GM18861 (cell line): ENCODE measurements at regions not wholly inside any gene's neighbourhood (a gene's known extent, or its start where the extent isn't known, plus 50 kb on each side); places are given as distances from the start of the nearest gene placed in this dataset.

Experiments used
- ATAC-seq: cut with Tn5 transposase; IDR thresholded peaks from one replicate; pipeline ENCODE4 v1.9.1; 2021; ENCODE audit not compliant: unreplicated experiment

DNA sequence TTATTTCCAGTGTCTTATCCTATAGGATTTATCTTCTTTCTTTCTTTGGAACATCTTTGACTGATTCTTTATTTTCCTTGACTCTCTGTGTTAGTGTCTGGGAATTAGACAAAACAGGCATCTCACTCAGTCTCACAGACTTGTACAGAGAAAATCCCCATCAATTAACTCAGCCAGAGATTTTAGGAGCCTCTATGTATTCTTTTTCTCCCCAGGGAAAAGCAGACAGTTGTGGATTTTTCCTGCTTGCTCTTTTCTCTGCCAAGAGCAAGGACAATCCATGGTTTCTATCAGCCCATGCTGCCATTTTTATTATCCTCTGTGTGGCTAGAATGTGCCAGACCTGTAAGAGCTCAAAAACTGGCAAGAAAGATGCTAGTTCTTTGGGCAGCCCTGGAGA lies 595.1 kb downstream of the SNAPC1 start:
- ATAC-seq = no peak

DNA sequence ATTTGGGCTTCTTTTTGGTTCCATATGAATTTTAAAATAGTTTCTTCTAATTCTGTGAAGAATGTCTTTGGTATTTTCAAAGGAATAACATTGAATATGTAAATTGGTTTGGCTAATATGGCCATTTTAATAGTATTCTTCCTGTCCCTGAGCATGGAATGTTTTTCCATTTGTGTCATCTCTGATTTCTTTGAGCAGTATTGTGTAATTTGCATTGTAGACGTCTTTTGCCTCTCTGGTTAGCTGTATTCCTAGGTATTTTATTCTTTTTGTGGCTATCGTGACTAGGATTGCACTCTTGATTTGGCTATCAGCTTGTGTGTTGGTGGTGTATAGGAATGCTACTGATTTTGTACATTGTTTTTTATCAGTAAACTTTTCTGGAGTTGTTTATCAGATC lies 601.9 kb downstream of the SNAPC1 start:
- ATAC-seq = no peak

DNA sequence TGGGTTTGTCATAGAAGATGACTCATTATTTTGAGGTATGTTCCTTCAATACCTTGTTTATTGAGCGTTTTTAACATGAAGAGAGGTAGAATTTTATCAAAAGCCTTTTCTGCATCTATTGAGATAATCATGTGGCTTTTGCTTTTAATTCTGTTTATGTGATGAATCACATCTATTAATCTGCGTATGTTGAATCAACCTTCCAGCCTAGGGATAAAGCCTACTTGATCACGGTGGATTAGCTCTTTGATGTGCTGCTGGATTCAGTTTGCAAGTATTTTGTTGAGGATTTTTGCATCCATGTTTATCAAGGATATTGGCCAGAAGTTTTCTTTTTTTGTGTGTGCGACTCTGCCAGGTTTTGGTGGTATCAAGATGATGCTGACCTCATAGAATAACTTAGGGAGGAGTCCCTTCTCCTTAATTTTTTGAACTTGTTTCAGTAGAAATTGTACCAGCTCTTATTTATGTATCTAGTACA lies 602.6 kb downstream of the SNAPC1 start:
- no peak for ATAC-seq

DNA sequence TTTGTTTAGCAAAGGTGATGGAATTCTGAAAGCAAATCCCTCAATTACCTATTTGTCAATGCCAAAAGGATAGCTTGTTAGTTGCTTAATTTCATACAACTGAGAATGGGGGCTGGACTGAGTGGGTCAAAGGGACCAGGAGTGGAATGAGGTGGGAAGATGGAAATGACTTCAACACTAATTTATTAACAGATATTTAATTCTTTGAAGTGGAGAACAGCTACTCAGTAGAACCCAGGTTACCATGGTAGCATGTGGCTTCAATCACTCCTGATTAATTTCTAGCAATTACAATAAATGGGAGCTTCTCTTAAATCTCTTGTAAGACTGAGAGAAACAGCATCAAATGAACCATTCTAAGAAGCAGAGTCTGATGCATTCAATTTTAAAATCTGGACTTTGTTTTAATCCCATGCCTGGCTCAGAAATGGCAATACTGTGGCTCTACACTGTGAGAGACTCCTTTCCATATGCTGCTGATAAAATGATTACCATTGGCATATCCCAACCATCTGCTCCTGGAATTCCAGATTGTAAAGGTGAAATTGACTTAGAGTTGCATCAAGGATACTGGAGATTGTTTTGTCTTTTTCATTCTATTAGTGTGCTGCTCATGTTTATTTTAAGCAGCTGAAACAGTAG lies 607.8 kb downstream of the SNAPC1 start:
- ATAC-seq = no peak

DNA sequence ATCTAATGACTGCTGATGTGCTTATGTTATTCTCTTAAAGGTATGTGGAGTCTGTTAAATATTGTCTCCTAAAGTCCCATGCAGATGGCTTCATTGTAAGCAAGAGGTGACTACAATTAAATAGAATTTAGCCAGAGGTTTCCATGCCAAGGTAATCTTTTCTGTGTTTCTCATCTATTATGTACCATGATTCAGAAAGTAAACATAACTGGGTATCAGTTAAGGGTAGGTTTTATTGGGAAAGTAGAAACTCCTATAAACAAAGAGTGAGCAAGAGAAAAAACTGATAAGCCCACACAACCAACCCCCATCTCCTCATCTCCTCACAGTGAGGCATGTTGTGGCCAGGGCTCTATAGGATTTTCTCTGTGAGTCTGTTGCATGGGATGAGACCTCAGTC lies 611.7 kb downstream of the SNAPC1 start:
- ATAC-seq = no peak

DNA sequence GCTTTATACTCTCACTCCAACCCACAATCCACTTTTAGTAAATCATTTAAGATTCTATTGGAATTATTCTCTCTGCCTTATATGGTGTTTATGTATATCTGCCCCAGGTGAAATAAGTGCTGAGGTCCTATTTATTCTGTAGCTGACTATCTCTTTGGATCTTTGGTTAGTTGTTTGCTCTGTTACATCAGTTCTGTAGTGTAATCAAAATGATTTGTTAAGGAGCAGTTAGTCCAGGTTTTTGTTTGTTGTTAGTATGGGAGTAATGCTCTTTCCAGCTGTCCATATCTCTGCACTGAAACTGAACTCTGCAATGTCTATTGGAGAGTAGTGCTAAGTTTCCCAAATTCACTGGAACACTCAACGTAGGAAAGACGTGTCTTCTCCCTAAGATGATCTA lies 615.8 kb downstream of the SNAPC1 start:
- no peak for ATAC-seq

DNA sequence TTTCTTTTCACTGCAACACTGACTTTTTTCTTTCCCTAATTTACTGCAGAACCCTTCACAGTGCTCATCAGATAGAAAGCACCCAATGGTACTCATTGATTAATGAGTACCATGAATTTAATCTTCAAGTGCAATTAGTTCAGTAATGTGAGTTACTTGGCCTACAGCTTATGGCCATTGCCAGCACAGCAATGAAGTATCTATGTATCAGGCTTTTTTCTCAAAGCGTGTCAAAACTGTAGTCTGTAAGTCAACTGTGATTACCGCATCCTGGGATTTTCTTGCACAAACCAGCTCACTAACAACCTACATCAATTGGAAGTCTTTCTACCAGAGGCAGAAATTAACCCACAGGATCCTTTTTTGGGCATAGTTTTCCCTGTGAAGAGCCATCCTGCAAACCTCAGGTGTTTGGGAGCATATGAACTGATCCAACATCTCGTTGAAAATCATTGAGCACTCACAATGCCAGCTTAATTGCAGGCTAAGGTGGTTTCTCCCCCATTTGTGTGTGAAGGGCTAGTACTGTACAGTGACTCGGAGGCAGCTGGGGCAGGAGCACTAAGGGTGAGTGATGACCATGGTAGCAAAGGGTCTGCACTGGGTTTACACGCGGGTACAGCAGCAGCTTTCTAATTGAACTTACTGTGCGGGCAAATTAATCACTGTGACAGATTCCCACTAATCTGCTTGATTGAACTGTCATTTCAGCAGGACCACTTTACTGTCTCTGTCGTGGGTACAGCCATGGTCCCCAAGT lies 619.3 kb downstream of the SNAPC1 start:
- ATAC-seq = no peak

DNA sequence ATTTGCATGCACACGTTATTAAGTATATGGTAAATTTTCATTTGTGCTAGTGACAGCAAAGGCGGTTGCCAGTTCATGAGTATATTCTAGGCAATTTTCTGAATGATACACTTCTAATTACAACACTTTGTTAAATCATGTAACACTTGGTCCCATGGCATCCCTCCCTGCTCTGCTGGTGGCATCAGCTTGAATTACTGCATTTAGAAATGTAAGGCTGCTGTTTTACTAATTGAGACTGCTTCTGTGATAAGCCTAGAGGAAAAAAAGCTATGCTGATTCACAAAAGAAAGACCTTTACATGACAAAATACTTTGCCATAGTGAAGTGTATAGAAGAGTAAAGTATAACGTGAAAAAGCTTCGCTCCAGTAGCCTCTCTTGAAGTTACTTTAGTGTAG lies 636.1 kb downstream of the KCNH5 start:
- ATAC-seq = no peak

DNA sequence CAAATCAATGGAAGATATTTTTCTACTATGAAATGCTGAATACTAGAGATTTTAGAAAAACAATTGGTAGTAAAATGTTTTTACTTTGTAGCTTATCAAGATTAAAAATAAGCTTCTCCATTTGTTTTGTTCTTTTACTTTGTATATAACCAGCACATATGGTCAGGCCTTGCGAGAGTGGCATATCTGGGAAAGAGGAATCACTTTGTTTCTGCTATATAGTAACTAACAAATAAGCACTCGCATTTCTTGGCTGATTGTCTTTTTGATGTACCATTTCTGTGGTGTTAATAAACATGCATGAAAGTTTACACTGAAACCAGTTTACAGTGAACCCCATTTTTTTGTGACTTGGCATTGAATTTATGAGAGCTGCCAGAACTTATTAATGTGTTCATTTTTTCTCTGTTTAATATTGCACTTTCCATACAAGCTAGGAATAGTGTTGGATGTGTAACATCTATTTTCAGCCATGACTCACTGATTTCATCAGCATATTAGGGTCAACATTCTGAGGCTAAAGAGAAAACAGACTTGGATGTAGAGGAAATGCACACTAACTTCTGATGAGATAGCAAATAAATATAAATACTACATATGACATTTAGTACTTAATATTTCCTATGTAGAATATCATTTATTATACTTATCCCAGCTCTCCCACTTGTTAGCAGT lies 635.5 kb downstream of the KCNH5 start:
- no peak for ATAC-seq

DNA sequence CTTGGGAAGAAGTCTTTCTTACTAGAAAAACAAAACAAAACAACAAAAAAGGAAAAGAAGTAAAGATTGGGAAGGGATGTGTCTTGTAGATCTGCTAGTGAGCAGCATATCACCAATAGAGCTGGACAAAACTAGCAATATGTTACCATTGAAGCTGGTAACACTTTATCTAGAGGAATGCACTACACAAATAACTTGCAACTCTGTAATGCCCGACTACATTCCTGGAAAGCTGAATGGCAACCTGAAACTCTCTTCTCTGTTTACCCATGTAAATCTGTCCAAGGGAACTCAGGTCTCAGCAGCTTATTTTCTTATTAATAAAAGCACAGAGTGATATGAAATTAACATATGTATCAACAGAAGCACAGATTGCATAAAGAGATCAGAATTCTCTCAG lies 624.4 kb downstream of the KCNH5 start:
- no peak for ATAC-seq

DNA sequence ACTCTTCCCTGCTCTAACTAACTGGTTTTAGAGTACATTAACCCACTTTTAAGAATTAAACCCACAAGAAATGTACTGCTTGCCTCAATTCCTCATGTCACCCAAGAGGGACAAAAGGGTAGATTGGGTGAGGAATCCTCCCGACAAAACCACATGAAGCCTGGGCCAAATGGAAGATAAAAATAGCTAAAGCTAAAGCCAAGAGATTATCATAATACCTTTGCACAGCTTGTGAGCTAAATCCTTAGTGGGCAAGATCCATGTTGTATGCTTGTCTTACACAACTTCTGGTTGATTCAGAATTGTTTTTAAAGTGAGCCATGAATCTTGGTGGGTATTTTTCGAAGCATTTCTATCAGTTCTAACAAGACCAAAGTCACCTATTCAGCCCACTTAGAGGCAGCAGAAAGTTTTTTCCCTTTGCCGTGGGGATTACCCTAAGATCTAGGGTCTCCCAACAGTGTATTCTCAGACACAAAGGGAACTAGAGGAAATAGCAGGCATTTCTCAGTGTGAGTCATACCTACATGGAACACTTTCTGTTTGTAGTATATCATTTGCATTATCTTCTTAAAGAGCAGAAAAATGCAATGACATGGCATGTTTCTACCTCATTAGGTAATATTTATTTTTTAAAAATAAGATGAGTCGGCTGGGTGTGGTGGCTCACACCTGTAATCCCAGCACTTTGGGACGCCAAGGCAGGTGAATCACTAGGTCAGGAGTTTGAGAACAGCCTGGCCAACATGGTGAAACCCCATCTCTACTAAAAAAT lies 616.6 kb downstream of the KCNH5 start:
- no peak for ATAC-seq

DNA sequence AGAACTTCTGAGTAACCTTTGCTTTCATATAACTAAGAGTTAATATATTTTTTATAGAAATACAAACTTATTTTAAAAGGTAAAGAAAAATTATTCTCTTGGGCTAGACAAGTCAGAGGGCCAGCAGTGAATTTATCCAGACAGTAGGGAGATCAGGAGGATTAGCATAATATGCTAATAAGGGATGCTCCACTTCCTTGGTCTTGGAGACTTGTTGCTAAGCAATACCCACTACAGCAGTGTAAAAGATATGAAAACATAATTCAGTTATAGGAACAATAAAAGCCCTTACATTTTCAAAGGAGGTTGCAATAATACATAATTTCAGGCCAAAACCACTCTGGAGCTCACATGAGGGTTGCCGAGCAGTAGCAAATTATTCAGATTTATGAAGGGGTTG lies 615.6 kb downstream of the KCNH5 start:
- ATAC-seq = no peak

DNA sequence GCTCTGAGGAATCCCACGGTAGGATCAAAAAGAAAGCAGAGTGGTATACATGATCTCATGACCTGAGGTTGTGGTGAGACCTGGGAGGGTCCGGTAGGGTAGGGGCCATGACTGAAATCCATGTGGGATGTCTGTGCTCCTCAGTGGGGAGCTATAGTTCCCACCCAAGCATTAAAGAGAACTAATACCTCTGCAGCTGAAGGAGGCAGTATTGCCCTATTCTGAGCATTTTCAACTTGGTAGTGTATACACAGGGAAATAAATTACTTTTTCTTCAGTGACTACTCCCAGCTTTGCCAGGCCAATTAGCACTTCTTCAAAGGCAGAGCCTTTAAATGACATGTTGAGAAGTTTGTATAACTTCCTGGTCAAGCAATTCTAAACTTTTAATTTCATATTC lies 613.8 kb downstream of the KCNH5 start:
- no peak for ATAC-seq

DNA sequence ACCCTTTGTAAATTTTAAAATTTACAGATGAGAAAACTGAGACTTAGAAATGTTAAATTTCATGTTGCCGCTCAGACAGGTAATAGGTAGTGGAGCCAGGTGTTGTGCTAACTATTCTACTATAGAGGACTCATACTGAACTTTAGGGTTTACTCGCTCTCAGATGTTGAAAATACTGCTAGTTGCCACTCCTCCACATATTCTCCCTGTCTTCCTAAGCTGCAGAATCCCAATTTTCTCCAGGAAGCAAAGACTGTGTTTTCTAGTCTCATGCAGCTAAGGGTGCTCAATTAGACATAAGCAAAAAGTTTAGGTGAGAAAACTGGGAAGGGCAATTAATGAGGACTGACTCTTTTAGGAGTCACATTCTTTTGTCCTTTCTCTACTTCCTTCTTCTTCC lies 612.3 kb downstream of the KCNH5 start:
- no peak for ATAC-seq

DNA sequence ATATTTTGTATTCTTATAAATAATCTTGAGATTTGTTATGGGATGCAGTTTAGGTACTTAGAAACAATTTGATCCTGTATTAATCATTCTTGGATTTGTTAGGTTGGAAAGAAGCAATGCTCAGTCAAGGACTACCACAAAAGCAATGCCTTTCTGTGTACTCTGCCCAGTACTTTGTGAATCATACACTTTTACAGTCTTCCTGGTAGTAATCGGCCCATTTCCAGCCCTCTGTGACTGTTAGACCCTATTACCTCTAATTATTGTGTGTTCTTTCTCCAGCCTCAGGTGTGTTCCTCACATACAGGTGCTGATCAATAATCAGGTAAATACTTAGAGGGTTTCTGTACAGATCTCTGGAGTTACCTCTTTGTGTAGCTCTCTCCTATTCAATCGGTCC lies 609.0 kb downstream of the KCNH5 start:
- ATAC-seq = no peak

DNA sequence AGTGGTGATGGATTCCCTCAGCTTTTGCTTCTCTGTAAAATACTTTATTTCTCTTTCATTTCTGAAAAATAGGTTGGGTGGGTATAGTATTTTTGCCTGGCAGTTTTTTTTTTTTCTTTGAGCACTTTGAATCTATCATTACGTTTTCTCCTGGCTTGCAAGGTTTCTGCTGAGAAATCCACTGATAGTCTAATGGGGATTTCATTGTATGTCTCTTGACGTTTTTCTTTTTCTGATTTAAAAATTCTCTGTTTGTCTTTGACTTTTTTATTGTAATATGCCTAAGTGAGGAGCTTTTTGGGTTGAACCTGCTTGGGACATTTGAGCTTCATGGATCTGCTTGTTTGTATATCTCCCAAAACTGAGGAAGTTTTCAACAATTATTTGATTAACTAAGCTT lies 606.0 kb downstream of the KCNH5 start:
- ATAC-seq = no peak

DNA sequence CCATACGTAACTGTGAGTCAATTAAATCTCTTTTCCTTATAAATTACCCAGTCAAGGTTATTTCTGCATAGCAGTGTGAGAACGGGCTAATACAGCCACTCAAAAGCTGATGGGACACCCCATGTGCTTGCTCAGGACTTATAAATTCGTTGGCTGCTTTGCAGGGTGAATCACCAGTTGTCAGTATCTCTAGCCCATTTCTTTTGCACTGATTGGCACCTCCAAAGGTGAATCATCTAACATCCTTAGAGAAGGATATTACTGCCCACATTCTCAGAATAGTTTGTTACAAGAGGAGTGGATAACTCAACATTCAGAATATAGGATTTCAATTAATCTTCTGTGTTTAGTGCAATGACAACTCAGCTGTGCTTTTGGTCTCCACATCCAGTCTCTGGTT lies 601.5 kb downstream of the KCNH5 start:
- no peak for ATAC-seq

DNA sequence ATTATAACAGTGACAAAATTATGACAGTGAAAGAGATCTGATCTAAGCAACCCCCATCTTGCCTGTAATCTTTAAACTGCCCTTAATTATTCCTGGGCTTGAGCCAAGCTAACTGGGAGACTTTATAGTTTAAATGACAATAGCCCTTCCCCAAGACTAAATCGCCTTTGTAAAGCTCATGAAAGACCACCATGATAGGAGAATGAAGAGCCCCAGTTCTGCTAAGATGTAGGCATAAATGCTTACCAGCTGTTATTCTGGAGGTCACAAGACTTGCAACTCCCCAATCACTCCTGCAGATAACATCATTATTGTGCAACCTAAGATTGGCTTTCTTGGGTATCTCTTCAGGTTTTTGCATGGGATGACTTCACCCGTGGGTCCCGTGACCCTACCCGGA lies 599.7 kb downstream of the KCNH5 start:
- ATAC-seq = no peak

DNA sequence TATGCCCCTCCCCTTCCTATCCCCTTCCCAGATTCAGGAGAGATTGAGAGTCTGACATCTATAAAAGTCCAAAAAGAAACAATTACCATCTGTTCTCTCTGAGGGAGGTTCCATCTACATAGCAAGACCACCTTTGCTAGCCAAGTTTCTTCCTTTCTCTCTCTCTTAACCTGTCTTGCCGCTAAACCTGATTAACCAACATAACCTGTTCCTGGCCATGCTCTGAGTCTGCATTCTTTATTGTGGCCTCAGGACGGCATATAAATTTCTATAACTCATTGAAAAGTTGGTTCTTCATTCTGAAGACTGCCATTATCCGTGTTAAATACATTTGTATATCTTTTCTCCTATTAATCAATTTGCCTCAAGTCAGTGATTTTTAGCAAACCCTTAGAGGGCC lies 594.0 kb downstream of the KCNH5 start:
- no peak for ATAC-seq

DNA sequence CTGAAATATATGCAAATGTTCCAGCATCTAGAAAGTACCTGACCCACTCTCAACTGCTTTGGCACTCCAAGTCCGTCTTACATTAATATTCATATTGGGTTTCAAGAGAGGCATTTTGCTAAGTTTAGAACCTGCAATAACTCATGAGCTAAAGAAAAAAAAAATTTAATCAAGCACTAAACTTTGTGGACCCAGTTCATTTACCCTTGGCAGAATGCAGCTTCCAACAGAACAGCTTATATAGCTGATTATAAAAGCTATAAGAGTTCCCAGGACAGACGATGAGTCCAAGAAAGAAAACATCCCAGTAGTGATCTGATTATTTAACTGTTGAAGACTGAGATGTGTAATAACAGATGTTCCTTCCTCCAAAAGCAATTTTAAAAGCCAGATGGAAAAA lies 592.0 kb downstream of the KCNH5 start:
- no peak for ATAC-seq

DNA sequence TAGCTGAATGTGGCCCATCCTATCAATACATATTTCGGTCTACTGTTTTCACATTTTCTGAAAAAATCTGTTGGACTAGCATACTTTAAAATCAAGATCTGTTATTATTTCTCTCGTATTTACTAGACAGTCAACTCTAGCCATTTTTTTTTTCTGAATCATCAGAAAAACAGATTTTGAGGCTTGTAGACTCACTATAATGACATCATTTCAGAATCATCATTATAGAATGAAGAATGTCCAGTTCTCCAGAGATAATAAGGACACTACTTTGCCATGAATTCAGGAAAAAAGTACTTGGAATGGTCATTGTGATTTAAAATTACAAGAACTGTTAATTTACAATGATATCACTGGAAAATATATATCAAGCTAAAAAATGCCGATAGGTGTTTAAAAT lies 589.8 kb downstream of the KCNH5 start:
- no peak for ATAC-seq

DNA sequence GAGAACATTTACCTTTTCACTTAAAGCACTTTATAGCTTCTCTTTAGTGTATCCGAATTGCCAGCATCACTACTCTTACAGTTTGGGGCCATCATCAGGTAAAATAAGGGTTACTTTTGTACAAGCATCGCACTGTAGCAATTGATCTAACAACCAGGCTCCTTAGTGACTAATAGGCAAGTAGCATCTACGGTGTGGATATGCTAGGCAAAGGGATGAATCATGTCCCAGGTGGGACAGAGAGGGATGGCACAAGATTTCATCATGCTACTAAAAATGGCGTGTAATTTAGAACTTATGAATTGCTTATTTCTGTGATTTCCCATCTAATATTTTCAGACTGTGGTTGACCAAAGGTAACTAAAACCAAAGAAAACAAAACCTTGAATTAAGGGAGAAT lies 582.3 kb downstream of the KCNH5 start:
- ATAC-seq = no peak
